ENCODE measurements at regions not wholly inside any gene's neighbourhood (a gene's known extent, or its start where the extent isn't known, plus 50 kb on each side); places are given as distances from the start of the nearest gene placed in this dataset.

DNA sequence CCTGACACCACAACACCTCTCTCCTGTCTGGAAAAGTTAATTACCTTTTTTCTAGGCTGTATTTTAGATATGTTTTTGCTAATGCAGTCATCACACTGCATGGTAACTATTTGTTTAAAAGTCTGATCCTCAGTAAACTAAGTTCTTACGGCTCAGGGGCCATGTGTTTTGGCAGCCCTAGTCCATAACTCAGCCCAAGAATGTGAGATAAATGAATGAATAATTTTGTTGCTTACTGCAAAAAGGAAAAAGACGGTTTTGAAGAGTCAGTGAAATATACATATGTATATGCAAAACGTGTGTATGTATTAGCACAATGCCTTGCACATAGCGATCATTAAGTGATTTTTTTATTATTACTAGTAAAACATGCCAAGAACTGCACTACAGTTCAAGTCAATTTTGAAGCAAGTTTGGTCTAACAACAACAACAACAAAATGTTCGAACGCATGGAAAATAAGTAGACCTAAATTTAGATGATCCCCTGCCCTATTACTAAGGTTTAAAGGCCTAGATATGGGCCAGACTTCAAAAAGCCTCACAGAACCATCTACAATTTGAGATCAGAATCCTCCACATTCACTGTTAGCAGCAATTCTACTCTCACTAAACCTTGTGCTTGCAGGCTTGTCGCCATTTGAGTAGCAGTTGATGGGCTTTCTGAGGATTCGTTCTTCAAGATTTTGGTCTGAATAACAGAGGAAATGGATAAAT is 140.0 kb downstream of the NDUFA12 start:
- Histone ChIP-seq H3K4me3 (no peak overlapping the region), H3K9me3 (no peaks in the 10 kb centered on the region), H3K9ac (no peak overlapping the region), H3K27ac (no peak overlapping the region), H4K20me1 (no peaks in the 10 kb centered on the region), H3K36me3 (no peaks in the 10 kb centered on the region), H3K4me2 (no peak overlapping the region), H3K4me1 (no peaks in the 10 kb centered on the region), H3K27me3 (no peaks in the 10 kb centered on the region)
- TF ChIP-seq Cebpa-rat (IDR thresholded peaks at IDR 0.05), result no peak

DNA sequence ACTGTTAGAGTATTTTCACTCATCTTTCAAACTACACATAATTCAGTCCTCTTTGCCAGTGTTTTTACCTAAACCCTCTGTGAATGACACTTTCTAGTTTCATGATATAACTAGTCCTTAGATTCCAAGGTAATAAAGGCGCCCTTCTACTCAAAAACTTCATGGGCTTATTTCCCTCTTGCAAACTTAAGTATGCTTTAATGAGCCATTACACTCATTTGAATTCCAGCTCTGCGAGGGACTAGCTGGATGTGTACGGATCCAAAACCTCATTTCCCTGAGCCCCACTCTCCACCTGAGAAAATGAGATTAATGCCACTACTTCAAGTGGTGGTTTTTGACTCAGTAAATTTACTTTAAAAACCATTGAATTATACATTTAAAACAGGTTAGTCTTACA is 141.1 kb downstream of the NDUFA12 start:
- H3K4me3 ChIP-seq, result no peak overlapping the region
- H3K9ac ChIP-seq, result no peak overlapping the region
- no peaks in the 10 kb centered on the region for H4K20me1 ChIP-seq
- no peak overlapping the region for H3K4me2 ChIP-seq
- no peaks in the 10 kb centered on the region for H3K27me3 ChIP-seq
- 0 out of 2 replicates have a peak, but pooled peaks cover 3% of the 10 kb centered on the region for H3K9me3 ChIP-seq
- no peaks in the 10 kb centered on the region for H3K36me3 ChIP-seq
- no peak overlapping the region for H3K27ac ChIP-seq
- TF ChIP-seq Cebpa-rat (IDR thresholded peaks at IDR 0.05), result no peak
- no peaks in the 10 kb centered on the region for H3K4me1 ChIP-seq

DNA sequence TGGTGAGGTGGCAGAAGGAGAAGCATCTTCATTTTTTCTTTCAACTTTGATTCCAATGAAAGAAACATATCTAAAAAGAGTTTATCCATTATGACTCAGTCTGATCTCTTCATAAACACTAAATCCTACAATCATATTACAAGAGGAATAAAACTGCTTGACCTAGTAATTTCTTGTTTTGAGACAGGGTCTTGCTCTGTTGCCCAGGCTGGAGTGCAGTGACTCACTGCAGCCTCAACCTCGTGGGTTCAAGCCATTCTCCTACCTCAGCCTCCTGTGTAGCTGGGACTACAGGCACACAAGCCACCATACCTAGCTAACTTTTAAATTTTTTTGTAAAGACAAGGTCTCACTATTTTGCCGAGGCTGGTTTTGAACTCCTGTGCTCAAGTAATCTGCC is 147.2 kb downstream of the NDUFA12 start:
- Histone ChIP-seq H3K27me3 (no peaks in the 10 kb centered on the region), H4K20me1 (no peaks in the 10 kb centered on the region), H3K4me3 (no peak overlapping the region), H3K27ac (no peak overlapping the region), H3K9ac (no peak overlapping the region), H3K36me3 (no peaks in the 10 kb centered on the region), H3K4me1 (no peaks in the 10 kb centered on the region), H3K4me2 (no peak overlapping the region), H3K9me3 (0 out of 2 replicates have a peak, but pooled peaks cover 5% of the 10 kb centered on the region)
- no peak for TF ChIP-seq Cebpa-rat (IDR thresholded peaks at IDR 0.05)

DNA sequence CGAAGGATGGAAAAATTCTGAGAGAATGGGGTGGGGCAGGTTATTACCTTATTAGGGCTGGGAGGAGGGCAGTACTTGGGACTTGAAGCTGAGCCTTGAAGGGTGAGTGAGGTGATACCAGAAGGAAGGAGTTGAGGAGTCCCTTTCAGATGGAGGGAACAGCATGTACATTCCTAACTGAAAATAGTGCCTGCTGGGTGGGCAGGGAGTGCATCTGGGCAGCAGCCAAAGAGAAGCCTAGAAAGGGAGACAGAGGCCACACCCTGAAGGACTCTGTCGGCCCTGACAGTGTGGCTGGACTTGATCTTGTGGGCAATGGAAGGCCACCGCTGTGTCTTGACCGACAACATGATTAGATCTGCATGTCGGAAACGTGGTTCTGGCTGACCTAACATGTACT is 147.6 kb downstream of the NDUFA12 start:
- no peaks in the 10 kb centered on the region for H3K27me3 ChIP-seq
- no peak overlapping the region for H3K27ac ChIP-seq
- no peak for TF ChIP-seq Cebpa-rat (IDR thresholded peaks at IDR 0.05)
- H3K4me1 ChIP-seq, result no peaks in the 10 kb centered on the region
- H3K4me2 ChIP-seq, result no peak overlapping the region
- no peak overlapping the region for H3K4me3 ChIP-seq
- H4K20me1 ChIP-seq, result no peaks in the 10 kb centered on the region
- H3K9me3 ChIP-seq, result 0 out of 2 replicates have a peak, but pooled peaks cover 5% of the 10 kb centered on the region
- H3K9ac ChIP-seq, result no peak overlapping the region
- no peaks in the 10 kb centered on the region for H3K36me3 ChIP-seq

DNA sequence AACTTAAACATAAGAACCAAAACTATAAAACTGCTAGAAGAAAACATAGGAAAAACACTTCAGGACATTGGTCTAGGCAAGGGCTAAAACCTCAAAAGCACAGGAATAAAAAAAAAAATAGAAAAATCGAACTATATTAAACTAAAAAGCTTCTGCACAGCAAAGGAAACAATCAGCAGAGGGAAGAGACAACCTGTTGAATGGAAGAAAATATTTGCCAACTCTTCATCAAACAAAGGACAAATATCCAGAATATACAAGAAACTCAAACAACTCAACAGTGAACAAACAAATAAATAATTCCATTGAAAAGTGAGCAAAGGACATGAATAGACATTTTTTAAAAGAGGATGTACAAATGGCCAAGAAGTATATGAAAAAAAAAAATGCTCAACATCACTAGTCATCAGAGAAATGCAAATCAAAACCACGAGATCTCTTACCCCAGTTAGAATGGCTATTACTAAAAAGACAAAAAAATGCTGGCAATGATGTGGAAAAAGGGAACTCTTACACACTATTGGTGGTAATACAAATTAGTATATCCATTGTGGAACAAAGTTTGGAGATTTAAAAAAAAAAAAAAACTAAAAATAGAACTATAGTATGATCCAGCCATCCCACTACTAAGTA is 152.0 kb downstream of the NDUFA12 start:
- H3K4me2 ChIP-seq, result no peak overlapping the region
- no peaks in the 10 kb centered on the region for H4K20me1 ChIP-seq
- TF ChIP-seq Cebpa-rat (IDR thresholded peaks at IDR 0.05), result no peak
- no peak overlapping the region for H3K27ac ChIP-seq
- no peaks in the 10 kb centered on the region for H3K4me1 ChIP-seq
- H3K4me3 ChIP-seq, result no peak overlapping the region
- H3K36me3 ChIP-seq, result no peaks in the 10 kb centered on the region
- H3K9me3 ChIP-seq, result no peaks in the 10 kb centered on the region
- no peaks in the 10 kb centered on the region for H3K27me3 ChIP-seq
- H3K9ac ChIP-seq, result no peak overlapping the region

DNA sequence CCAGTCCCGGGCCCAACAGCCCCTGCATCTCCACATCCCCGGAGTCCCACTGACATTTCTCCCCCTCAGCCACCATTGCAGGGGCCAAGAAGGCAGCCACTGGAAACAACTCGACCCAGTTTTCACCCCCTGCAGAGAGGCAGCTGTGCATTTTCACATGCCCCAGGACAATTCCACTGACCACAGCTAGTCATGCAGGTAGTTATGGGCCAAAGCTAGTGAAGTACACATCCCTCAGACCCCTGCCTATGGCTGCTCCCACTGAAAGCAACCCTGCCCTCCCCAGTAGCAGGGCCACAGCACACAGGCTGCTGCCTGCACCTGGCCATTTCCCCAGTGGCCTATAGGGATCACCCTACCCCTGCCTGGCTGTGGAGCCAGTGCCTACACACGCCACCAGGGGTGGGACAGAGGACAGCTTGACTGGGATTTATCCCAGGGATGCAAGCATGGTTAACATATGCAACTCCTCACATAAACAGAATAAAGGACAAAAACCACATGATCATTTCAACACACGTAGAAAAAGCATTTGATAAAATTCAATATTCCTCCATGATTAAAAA is 154.0 kb downstream of the NDUFA12 start:
- H3K4me3 ChIP-seq, result no peak overlapping the region
- no peak overlapping the region for H3K27ac ChIP-seq
- H3K9ac ChIP-seq, result no peak overlapping the region
- no peak for TF ChIP-seq Cebpa-rat (IDR thresholded peaks at IDR 0.05)
- H3K4me2 ChIP-seq, result no peak overlapping the region
- no peaks in the 10 kb centered on the region for H3K27me3 ChIP-seq
- H3K4me1 ChIP-seq, result no peaks in the 10 kb centered on the region
- H3K36me3 ChIP-seq, result no peaks in the 10 kb centered on the region
- H4K20me1 ChIP-seq, result no peaks in the 10 kb centered on the region
- no peaks in the 10 kb centered on the region for H3K9me3 ChIP-seq

DNA sequence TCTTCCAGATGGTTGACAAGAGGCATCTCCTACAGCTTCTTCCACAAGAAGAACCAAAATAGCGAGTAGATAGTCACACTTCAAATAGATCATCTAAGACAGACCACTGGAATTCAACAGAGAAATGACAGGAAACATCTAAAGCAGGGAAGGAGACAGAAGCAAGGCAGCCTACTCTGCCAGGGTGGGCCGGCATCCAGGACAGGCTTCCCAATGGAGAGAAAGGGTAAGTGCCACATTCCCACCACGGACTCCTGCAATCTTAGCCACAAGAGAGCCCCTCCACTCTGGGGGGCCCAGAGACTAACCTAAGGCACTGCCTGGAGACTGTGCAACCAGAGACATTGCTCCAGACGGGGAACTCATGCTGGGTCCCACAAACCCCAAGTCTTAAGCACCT is 154.5 kb downstream of the NDUFA12 start:
- H3K9ac ChIP-seq, result no peak overlapping the region
- no peaks in the 10 kb centered on the region for H3K36me3 ChIP-seq
- no peak overlapping the region for H3K27ac ChIP-seq
- no peak overlapping the region for H3K4me3 ChIP-seq
- H3K4me1 ChIP-seq, result no peaks in the 10 kb centered on the region
- no peak for TF ChIP-seq Cebpa-rat (IDR thresholded peaks at IDR 0.05)
- no peaks in the 10 kb centered on the region for H4K20me1 ChIP-seq
- H3K4me2 ChIP-seq, result no peak overlapping the region
- no peaks in the 10 kb centered on the region for H3K27me3 ChIP-seq
- H3K9me3 ChIP-seq, result no peaks in the 10 kb centered on the region

DNA sequence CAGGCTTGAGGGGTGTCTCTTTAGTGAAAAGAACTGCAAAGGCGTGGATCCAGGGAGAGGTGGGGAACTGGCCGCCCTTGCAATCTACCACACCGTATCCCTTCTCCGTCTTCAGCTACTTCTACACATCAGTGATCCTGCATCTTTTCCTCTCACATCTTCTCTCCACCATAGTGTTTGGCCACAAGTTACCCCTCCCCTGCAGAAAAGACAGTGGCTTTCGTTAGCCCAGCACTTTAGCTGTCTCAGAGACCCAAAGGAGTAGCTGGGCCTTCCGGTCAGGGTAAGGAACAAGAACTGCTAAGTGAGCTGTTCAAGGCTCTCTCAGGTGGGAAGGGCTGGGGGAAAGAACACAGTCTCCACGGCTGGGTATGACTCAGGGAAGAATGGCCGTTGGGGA is 158.4 kb downstream of the NDUFA12 start:
- no peaks in the 10 kb centered on the region for H3K9me3 ChIP-seq
- no peaks in the 10 kb centered on the region for H3K4me1 ChIP-seq

DNA sequence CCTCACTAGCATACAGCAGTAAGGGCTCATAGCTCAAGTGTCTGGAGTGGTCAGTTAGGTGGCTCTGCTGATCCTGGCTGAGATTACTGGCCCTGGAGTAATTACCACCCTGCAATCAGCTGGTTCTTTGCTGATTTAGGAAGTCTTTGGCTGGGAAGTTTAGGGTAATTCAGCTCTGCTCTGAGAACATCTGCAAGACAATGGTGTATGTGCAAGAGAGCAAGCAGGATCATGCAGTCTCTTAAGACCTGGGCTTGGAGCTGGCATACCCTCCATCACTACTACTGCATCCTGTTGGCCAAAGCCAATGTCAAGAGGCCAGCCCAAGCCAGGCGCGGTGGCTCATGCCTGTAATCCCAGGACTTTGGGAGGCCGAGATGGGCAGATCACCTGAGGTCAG is 159.0 kb downstream of the NDUFA12 start:
- no peaks in the 10 kb centered on the region for H4K20me1 ChIP-seq
- TF ChIP-seq Cebpa-rat (IDR thresholded peaks at IDR 0.05), result no peak
- H3K27me3 ChIP-seq, result no peaks in the 10 kb centered on the region
- no peak overlapping the region for H3K9ac ChIP-seq
- peaks cover 2% of the 10 kb centered on the region for H3K4me1 ChIP-seq
- H3K36me3 ChIP-seq, result no peaks in the 10 kb centered on the region
- H3K9me3 ChIP-seq, result no peaks in the 10 kb centered on the region
- no peak overlapping the region for H3K4me3 ChIP-seq
- no peak overlapping the region for H3K4me2 ChIP-seq
- no peak overlapping the region for H3K27ac ChIP-seq

More for the DNA sequence above, 158.4 kb downstream of the NDUFA12 start:
- H3K27ac ChIP-seq, result no peak overlapping the region
- no peak overlapping the region for H3K4me2 ChIP-seq
- H3K9ac ChIP-seq, result no peak overlapping the region
- no peaks in the 10 kb centered on the region for H4K20me1 ChIP-seq
- H3K27me3 ChIP-seq, result no peaks in the 10 kb centered on the region
- no peaks in the 10 kb centered on the region for H3K36me3 ChIP-seq
- no peak for TF ChIP-seq Cebpa-rat (IDR thresholded peaks at IDR 0.05)
- H3K4me3 ChIP-seq, result no peak overlapping the region

DNA sequence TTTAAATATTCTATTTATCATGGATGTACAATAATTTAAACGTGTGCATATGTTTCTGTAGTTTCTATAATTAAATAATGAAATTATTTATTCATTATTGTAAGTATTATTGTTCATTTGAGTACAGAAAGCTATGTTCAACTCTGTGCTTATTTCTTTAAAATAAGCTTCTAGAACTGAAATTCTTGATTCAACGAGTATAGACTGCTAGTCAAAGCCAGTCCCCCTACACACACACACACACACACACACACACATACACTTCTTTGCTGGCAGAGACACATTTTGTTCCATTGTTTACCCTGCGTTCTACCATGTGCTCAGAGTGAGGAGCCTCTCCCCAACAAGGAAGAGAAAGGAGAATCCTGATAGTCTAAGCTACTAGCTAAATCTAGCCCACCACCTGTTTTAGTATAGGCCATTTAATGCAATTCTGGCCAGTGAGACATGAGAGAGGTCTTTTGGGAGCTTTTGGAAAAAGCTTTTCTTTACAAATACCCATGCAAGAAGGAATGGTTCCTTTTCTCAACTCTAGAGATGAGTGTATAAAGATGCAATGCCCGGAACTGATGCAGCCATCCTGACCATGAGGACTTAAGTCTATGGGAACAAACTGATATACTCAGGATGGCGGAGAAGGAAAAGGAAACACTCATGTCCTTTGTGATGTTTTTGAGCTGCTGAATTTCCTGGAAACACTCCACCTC is 161.4 kb downstream of the NDUFA12 start:
- H3K36me3 ChIP-seq, result no peaks in the 10 kb centered on the region
- H3K4me1 ChIP-seq, result peaks cover 9% of the 10 kb centered on the region
- H3K27me3 ChIP-seq, result no peaks in the 10 kb centered on the region
- no peak overlapping the region for H3K27ac ChIP-seq
- no peak for TF ChIP-seq Cebpa-rat (IDR thresholded peaks at IDR 0.05)
- no peaks in the 10 kb centered on the region for H4K20me1 ChIP-seq
- H3K9me3 ChIP-seq, result peaks cover 3% of the 10 kb centered on the region
- no peak overlapping the region for H3K9ac ChIP-seq
- no peak overlapping the region for H3K4me2 ChIP-seq
- no peak overlapping the region for H3K4me3 ChIP-seq
